ENCODE measurements at regions not wholly inside any gene's neighbourhood (a gene's known extent, or its start where the extent isn't known, plus 50 kb on each side); places are given as distances from the start of the nearest gene placed in this dataset.

GRCh38 chr5:123245689-123246088 lies 156.6 kb downstream of the PRDM6 start:
- TF ChIP-seq CTCF (IDR thresholded peaks at IDR 0.05; ENCODE audit: low read depth, low read length) (no peak), EZH2phosphoT487 (IDR thresholded peaks at IDR 0.05; ENCODE audit: low read depth) (no peak)
